ENCODE measurements at regions not wholly inside any gene's neighbourhood (a gene's known extent, or its start where the extent isn't known, plus 50 kb on each side); places are given as distances from the start of the nearest gene placed in this dataset.

- no peak overlapping the region for H3K4me3 ChIP-seq
- no peak overlapping the region for H3K27ac ChIP-seq
These were observed 118.3 kb upstream of the NEO1 start for GRCh38 chr15:72933976-72934375.

- Histone ChIP-seq H3K4me3 (no peak overlapping the region), H3K27ac (no peak overlapping the region)
These were observed 119.8 kb upstream of the NEO1 start for GRCh38 chr15:72932472-72932871.

- no peak overlapping the region for H3K4me3 ChIP-seq
These were observed 124.8 kb upstream of the NEO1 start for GRCh38 chr15:72927451-72927850.

GRCh38 chr15:72925661-72926060 is 126.6 kb upstream of the NEO1 start:
- Histone ChIP-seq H3K4me3 (no peak overlapping the region), H3K27ac (no peak overlapping the region)

More at GRCh38 chr15:72927451-72927850, 124.8 kb upstream of the NEO1 start:
- no peak overlapping the region for H3K27ac ChIP-seq

- no peak overlapping the region for H3K27ac ChIP-seq
These were observed 129.0 kb upstream of the NEO1 start for GRCh38 chr15:72923289-72923688.

GRCh38 chr15:72920551-72920950 is 131.7 kb upstream of the NEO1 start:
- no peak overlapping the region for H3K4me3 ChIP-seq
- no peak overlapping the region for H3K27ac ChIP-seq

More at GRCh38 chr15:72923289-72923688, 129.0 kb upstream of the NEO1 start:
- no peak overlapping the region for H3K4me3 ChIP-seq

- H3K4me3 ChIP-seq, result no peak overlapping the region
These were observed 132.3 kb upstream of the NEO1 start for GRCh38 chr15:72919936-72920465.

GRCh38 chr15:72916897-72917296 is 133.3 kb upstream of the ADPGK start:
- Histone ChIP-seq H3K27ac (no peak overlapping the region), H3K4me3 (no peak overlapping the region)

More at GRCh38 chr15:72919936-72920465, 132.3 kb upstream of the NEO1 start:
- no peak overlapping the region for H3K27ac ChIP-seq

- H3K4me3 ChIP-seq, result no peak overlapping the region
- no peak overlapping the region for H3K27ac ChIP-seq
These were observed 132.8 kb upstream of the ADPGK start for GRCh38 chr15:72916378-72916777.

GRCh38 chr15:72915843-72916242 is 132.3 kb upstream of the ADPGK start:
- H3K4me3 ChIP-seq, result no peak overlapping the region
- no peak overlapping the region for H3K27ac ChIP-seq

- Histone ChIP-seq H3K4me3 (no peak overlapping the region), H3K27ac (no peak overlapping the region)
These were observed 129.4 kb upstream of the ADPGK start for GRCh38 chr15:72912996-72913395.

- H3K27ac ChIP-seq, result no peak overlapping the region
- no peak overlapping the region for H3K4me3 ChIP-seq
These were observed 128.6 kb upstream of the ADPGK start for GRCh38 chr15:72912121-72912520.

- Histone ChIP-seq H3K27ac (no peak overlapping the region), H3K4me3 (no peak overlapping the region)
These were observed 128.1 kb upstream of the ADPGK start for GRCh38 chr15:72911626-72912025.

GRCh38 chr15:72908713-72909112 is 125.2 kb upstream of the ADPGK start:
- no peak overlapping the region for H3K27ac ChIP-seq
- no peak overlapping the region for H3K4me3 ChIP-seq

GRCh38 chr15:72907733-72908132 is 124.2 kb upstream of the ADPGK start:
- Histone ChIP-seq H3K4me3 (no peak overlapping the region), H3K27ac (no peak overlapping the region)

GRCh38 chr15:72902919-72903260 is 119.3 kb upstream of the ADPGK start:
- H3K27ac ChIP-seq, result no peak overlapping the region
- H3K4me3 ChIP-seq, result no peak overlapping the region

GRCh38 chr15:72902245-72902918 is 118.8 kb upstream of the ADPGK start:
- no peak overlapping the region for H3K4me3 ChIP-seq
- no peak overlapping the region for H3K27ac ChIP-seq

GRCh38 chr15:72892986-72893385 is 109.4 kb upstream of the ADPGK start:
- H3K4me3 ChIP-seq, result no peak overlapping the region

GRCh38 chr15:72890043-72890442 is 106.5 kb upstream of the ADPGK start:
- H3K27ac ChIP-seq, result no peak overlapping the region

More at GRCh38 chr15:72892986-72893385, 109.4 kb upstream of the ADPGK start:
- no peak overlapping the region for H3K27ac ChIP-seq

GRCh38 chr15:72889545-72889944 is 106.0 kb upstream of the ADPGK start:
- no peak overlapping the region for H3K27ac ChIP-seq
- H3K4me3 ChIP-seq, result no peak overlapping the region

More at GRCh38 chr15:72890043-72890442, 106.5 kb upstream of the ADPGK start:
- no peak overlapping the region for H3K4me3 ChIP-seq

GRCh38 chr15:72888811-72889210 is 105.3 kb upstream of the ADPGK start:
- H3K27ac ChIP-seq, result no peak overlapping the region
- no peak overlapping the region for H3K4me3 ChIP-seq

GRCh38 chr15:72888211-72888610 is 104.7 kb upstream of the ADPGK start:
- Histone ChIP-seq H3K27ac (no peak overlapping the region), H3K4me3 (no peak overlapping the region)
